Astrocyte (in vitro differentiated cells and primary cell): ENCODE measurements at regions not wholly inside any gene's neighbourhood (a gene's known extent, or its start where the extent isn't known, plus 50 kb on each side); places are given as distances from the start of the nearest gene placed in this dataset.
"Not testable (repeated sequence)": the region's sequence is repeated elsewhere in the genome, so short reads cannot be mapped to it uniquely, and the experiment has no call there.

Experiments
- DNase-seq: peaks from one replicate; pipeline ENCODE4 v3.0.0-alpha.2; 2010; ENCODE audit warnings: low read depth
- FAIRE-seq: peaks from 2 replicates; lab custom pipeline; 2011; peaks lifted over from hg19 to GRCh38; lab: Jason Lieb, UNC
- H2AFZ ChIP-seq: 2 replicates; pipeline ENCODE4 v1.6.0; 2012; ENCODE audit warnings: low read depth, low read length, inconsistent platforms
- H3K27ac ChIP-seq: 2 replicates; pipeline ENCODE4 v1.5.1; 2011; ENCODE audit warnings: low read depth, low read length, inconsistent platforms
- H3K27me3 ChIP-seq: 2 replicates; pipeline ENCODE4 v1.6.0; 2011; ENCODE audit warnings: low read length, inconsistent platforms; ENCODE audit not compliant: insufficient read depth
- H3K36me3 ChIP-seq: 2 replicates; pipeline ENCODE4 v1.5.1; 2011; ENCODE audit warnings: low read length, inconsistent platforms; ENCODE audit not compliant: insufficient read depth
- H3K4me1 ChIP-seq: 2 replicates; pipeline ENCODE4 v1.5.1; 2011; ENCODE audit warnings: low read length, inconsistent platforms; ENCODE audit not compliant: insufficient read depth
- H3K4me2 ChIP-seq: 2 replicates; pipeline ENCODE4 v1.6.0; 2012; ENCODE audit warnings: low read length, inconsistent platforms
- H3K4me3 ChIP-seq: 2 replicates; pipeline ENCODE4 v1.5.1; 2011; ENCODE audit warnings: low read depth, mild to moderate bottlenecking, low read length, inconsistent platforms; ENCODE audit not compliant: insufficient read depth
- H3K79me2 ChIP-seq: 2 replicates; pipeline ENCODE4 v1.6.0; 2012; ENCODE audit warnings: mild to moderate bottlenecking, low read length, inconsistent platforms; ENCODE audit not compliant: insufficient read depth
- H3K9ac ChIP-seq: 2 replicates; pipeline ENCODE4 v1.6.0; 2012; ENCODE audit warnings: mild to moderate bottlenecking, low read length, inconsistent platforms
- H3K9me3 ChIP-seq: 2 replicates; pipeline ENCODE4 v1.5.1; 2012; ENCODE audit warnings: low read depth, mild to moderate bottlenecking, low read length, inconsistent platforms; ENCODE audit not compliant: insufficient read depth
- H4K20me1 ChIP-seq: 2 replicates; pipeline ENCODE4 v1.6.0; 2012; ENCODE audit warnings: low read length, inconsistent platforms; ENCODE audit not compliant: insufficient read depth
- H3K27ac Mint-ChIP-seq: one replicate; pipeline ENCODE4 v1.8.0; 2021; ENCODE audit warnings: mild to moderate bottlenecking, mixed read lengths; ENCODE audit not compliant: unreplicated experiment
- H3K27me3 Mint-ChIP-seq: one replicate; pipeline ENCODE4 v1.8.0; 2021; ENCODE audit warnings: low read depth, mixed read lengths; ENCODE audit not compliant: unreplicated experiment
- H3K36me3 Mint-ChIP-seq: one replicate; pipeline ENCODE4 v1.8.0; 2021; ENCODE audit warnings: low read depth, mixed read lengths; ENCODE audit not compliant: unreplicated experiment
- H3K4me1 Mint-ChIP-seq: one replicate; pipeline ENCODE4 v1.8.0; 2021; ENCODE audit warnings: low read depth, mixed read lengths; ENCODE audit not compliant: unreplicated experiment
- H3K4me3 Mint-ChIP-seq: one replicate; pipeline ENCODE4 v1.8.0; 2021; ENCODE audit warnings: mild to moderate bottlenecking, moderate library complexity, mixed read lengths; ENCODE audit not compliant: unreplicated experiment
- H3K9me3 Mint-ChIP-seq: one replicate; pipeline ENCODE4 v1.8.0; 2021; ENCODE audit warnings: mild to moderate bottlenecking, mixed read lengths; ENCODE audit not compliant: unreplicated experiment
- CTCF ChIP-seq: IDR thresholded peaks from 2 replicates; pipeline ENCODE4 v1.5.1; 2011; ENCODE audit warnings: low read depth, mild to moderate bottlenecking, inconsistent platforms, low read length, moderate library complexity; ENCODE audit not compliant: insufficient read depth
- EZH2 ChIP-seq: IDR thresholded peaks from 2 replicates; pipeline ENCODE4 v1.6.1; 2012; ENCODE audit warnings: mild to moderate bottlenecking, low read length, inconsistent platforms; ENCODE audit not compliant: insufficient read depth

- DNase-seq: no peak
- Histone ChIP-seq H3K4me2 (no peak overlapping the region), H3K79me2 (no peaks in the 10 kb centered on the region), H3K27ac (no peak overlapping the region), H3K4me1 (no peaks in the 10 kb centered on the region), H3K27me3 (no peaks in the 10 kb centered on the region), H4K20me1 (no peaks in the 10 kb centered on the region), H3K9me3 (peaks cover 2% of the 10 kb centered on the region), H3K36me3 (no peaks in the 10 kb centered on the region), H2AFZ (no peak overlapping the region), H3K9ac (no peak overlapping the region), H3K4me3 (no peak overlapping the region)
- FAIRE-seq: no peak
- Mint-ChIP-seq H3K9me3 (peaks cover 4% of the 10 kb centered on the region), H3K36me3 (no peaks in the 10 kb centered on the region), H3K4me1 (peaks cover 6% of the 10 kb centered on the region), H3K4me3 (no peak overlapping the region), H3K27ac (no peak overlapping the region), H3K27me3 (no peaks in the 10 kb centered on the region)
- TF ChIP-seq EZH2 (no peak), CTCF (no peak)
These were observed 133.5 kb downstream of the TMEM182 start for GRCh38 chr2:102895376-102895775.

GRCh38 chr2:102909240-102909639 lies 147.4 kb downstream of the TMEM182 start:
- DNase-seq, H3K27ac ChIP-seq, H3K79me2 ChIP-seq, H3K4me2 ChIP-seq, H2AFZ ChIP-seq, H3K36me3 ChIP-seq, H3K4me3 Mint-ChIP-seq, H3K36me3 Mint-ChIP-seq, H3K9me3 Mint-ChIP-seq, H3K4me3 ChIP-seq, H3K27ac Mint-ChIP-seq, H3K9me3 ChIP-seq, FAIRE-seq, H3K27me3 ChIP-seq, H3K4me1 Mint-ChIP-seq, H3K27me3 Mint-ChIP-seq, H3K4me1 ChIP-seq, H4K20me1 ChIP-seq, H3K9ac ChIP-seq: not testable (repeated sequence)

- no peaks in the 10 kb centered on the region for H3K36me3 Mint-ChIP-seq
- Histone ChIP-seq H3K4me2 (no peak overlapping the region), H3K4me1 (no peaks in the 10 kb centered on the region), H4K20me1 (no peaks in the 10 kb centered on the region), H3K36me3 (no peaks in the 10 kb centered on the region), H3K9ac (no peak overlapping the region), H3K79me2 (no peaks in the 10 kb centered on the region), H3K4me3 (no peak overlapping the region), H3K9me3 (peaks cover 5% of the 10 kb centered on the region), H3K27ac (no peak overlapping the region), H2AFZ (no peak overlapping the region), H3K27me3 (no peaks in the 10 kb centered on the region)
- TF ChIP-seq EZH2 (no peak), CTCF (no peak)
- peaks cover 2% of the 10 kb centered on the region for H3K27me3 Mint-ChIP-seq
- H3K4me1 Mint-ChIP-seq: peaks cover 5% of the 10 kb centered on the region
- no peak overlapping the region for H3K4me3 Mint-ChIP-seq
- DNase-seq: no peak
- H3K27ac Mint-ChIP-seq: no peak overlapping the region
- no peak for FAIRE-seq
- H3K9me3 Mint-ChIP-seq: peaks cover 4% of the 10 kb centered on the region
These were observed 148.9 kb downstream of the TMEM182 start for GRCh38 chr2:102910724-102911123.
